GF-D8 (cell line): ENCODE measurements at regions not wholly inside any gene's neighbourhood (a gene's known extent, or its start where the extent isn't known, plus 50 kb on each side); places are given as distances from the start of the nearest gene placed in this dataset.

Experiments
- DNase-seq: peaks from one replicate; lab custom pipeline; 2025; lab: John Stamatoyannopoulos, UW

DNA sequence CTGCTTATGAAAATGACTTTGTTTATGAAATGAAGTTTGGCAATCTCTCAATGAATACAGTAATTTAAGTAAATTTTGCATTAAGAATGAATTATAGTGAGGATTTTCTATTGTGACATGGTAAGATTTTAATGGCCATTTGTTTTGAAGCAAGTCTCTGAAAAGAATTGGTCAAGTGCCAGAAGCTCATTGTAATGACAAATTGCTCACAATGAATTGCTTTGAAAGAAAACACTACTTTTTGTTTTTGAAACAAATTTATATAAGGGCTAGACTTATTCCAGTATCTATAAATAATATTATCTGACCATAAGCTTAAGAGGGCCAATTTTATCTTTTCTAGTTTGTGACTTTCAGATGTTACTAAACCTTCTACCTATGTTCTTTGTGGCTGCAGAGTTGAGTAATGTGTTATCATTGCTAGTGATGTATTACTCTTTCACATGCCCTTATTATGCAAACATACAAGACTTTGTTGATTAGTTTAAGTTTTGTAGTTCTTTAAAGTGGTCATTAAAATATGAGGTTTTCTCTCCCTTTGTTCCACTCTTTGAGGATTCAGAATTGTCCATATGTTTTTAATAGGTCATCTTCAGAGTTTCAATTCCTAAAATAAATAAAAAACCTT, 93.0 kb upstream of the ZNF608 start:
- no peak for DNase-seq

DNA sequence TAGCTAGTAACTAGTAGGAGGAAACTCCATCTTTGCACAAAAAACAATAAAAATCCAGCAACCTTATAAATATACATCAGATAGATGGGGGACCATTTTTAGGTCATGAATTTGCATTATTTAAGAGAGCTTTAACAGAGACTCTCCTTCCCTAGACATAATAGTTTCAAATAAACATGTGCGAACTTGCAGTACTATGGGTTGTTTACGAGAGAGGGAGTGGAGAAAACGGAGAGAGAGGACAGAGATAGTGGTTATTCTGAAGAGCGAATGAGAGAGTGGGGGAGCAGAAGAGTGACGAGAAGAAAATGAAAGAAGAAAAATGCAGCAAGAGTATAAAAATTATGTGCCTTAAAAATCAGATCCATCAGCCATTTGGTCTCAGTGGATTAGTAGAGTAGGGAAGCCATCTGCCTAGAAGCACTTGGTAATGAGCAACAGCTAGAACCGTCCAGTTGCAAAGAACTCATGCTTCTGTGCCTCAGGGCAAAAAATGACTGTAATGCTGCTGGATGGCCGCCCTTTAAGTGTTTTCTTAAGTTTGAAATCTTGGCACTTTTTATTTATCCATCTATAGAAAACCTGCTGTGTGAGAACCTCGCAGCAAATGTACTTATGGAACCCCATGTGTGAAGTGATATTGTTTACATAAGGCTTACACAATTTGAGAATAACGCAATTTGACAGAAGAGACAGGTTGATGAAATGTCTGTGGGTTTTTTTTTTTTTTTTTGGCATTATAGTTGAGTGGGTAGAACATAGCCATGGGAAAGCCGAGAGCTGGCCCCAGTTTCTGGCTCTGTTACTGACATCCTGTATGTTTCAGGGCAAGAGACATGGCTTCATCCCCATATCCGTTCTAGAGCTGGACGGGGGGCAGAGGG, 95.6 kb upstream of the ZNF608 start:
- no peak for DNase-seq

DNA sequence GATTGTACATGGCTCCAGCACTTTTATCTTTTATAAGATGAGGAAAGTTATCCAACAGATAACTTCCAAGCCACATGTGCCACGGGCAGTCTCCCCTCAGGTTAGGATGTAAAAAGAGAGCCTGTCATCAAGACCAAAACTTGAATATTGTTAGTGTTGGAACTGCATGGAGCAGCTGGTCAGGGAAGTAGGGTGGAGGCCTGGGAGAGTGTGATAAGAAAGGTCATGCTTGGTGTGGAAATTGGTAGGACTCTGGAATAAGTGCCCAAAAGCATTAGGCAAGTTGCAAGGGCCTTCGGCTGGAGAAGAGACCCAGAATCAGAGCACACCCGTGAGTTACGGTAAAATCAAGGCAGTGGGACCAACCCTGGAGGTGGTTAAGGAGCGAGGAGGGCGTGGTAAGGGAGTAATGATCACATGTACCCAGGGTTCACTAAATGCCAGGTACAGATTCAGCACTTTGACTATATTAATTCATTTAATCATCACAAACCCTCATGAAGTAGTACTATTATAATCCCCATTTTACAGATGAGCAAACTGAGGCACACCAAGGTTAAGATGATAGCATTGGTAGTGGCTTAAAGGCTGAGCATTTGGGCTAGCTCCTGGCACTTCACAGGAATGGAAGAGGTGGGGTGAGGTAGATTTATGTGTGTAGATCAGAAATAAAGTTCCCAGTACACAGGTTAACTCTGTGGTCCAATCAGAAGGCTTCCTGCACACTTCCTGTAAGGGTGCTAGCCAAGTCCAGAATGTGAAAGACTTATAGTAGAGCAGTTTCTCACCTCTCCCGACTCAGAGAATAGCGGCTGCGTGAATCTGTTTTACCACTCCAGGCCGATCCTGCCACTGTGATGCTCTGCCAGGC, 96.5 kb upstream of the ZNF608 start:
- no peak for DNase-seq

DNA sequence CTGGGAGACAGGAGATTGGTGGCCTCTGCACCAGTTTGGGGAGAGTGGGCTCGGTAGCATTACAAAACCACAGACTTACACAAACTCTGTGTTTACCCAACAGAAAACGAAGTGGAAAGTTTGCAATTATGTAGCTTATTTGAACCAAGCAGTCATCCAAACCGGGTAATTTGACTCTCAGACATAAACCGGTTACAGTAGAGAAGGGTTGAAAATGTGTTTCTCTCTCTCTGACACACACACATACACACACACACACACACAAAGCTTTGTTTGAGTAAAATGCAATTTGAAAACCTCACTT, 97.1 kb upstream of the ZNF608 start:
- no peak for DNase-seq

DNA sequence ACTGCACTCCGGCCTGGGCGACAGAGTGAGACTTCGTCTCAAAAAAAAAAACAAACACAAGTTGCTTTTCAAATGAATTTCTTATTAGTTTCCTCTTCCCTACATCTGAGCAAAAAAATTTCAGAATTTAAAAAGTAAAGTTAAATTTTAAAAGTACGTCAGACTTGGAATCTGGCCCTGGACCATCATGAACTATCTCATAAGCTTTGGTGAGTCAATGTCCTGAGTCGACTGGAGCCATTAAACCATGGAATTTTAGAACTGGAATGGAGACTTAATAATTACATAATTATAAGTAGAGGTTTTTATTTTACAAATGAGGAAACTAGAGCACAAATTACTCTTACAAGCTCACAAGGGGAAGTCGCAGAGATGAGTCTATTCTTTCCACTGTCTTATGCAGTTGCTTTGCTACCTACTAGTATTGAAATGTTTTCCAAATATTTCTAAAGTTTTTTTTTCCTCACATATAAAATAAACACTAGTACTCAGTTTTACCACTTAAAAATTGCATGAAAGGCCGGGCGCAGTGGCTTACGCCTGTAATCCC, 98.0 kb upstream of the ZNF608 start:
- no peak for DNase-seq

DNA sequence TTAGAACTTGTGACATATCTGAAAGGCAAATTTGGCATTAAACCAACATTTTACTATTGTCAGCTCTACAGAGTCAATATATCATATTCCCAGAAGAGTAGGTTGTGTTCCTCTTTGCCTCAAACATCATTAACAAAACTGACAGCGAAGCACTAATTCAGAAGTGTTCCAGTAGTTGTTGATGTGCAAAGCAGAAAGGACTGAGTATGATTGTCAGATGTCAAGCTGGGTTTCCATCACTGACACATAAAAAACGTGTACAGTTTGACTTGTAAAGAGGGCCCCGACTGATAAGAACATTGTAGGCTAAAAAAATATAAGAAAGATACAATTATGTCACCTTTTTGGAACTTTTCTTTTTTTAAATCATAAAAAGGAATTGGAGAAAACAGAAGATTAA, 101.5 kb upstream of the ZNF608 start:
- DNase-seq: no peak

DNA sequence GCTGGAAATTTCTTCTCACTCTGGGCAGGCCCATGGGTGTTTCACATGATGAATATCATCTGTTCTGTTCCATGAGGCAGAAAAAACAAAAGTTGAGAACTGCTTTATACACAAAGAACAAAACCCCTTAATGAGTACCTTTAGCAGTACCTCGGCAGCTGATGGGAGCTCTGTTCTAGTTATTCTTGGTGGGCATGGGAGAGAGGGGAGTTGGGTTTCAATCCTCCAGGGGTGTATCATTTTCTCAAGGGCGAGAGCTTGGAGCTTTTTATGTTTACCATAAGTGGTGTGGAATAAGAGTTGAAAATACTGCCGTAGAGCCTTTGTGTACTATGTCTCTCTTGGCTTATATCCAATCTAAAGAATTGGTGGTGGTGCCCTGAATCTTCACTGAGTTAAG, 103.3 kb upstream of the ZNF608 start:
- DNase-seq: no peak

DNA sequence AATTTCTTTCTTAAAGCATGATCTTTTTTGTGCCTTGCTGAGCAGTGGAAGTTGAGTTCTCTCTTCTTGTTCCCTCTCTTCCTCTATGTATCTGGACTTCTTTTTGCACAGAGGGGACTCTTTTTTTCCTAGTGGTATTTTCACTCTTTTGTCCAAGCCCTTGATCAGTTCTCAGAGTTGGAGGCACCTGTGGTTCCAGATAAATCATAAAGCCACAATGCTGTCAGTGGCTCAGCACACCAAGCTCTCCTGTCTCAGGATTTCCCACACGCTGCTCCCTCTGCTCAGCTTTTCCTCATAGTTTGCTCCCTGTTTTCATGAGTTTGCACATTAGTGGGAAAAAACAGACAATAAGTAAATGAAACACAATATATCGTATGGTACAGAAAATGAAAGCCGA, 110.3 kb upstream of the ZNF608 start:
- no peak for DNase-seq

DNA sequence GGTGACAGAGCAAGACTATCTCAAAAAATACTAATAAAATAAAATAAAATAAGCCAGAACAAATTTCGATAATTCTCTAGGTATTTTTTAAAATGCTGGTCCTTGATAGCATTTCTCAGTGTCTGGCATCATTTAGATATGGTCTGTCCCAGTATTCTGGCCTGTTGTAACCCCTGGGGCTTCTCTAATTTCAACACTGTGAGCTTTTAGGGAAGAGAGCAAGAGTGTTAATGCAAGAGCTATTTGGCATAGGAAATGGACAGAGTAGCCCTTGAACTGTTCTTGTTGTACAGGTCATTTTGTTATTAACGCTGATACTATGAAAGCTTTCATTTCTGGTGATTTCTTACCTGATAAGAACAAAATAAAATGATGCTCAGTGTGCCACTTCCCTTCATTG, 112.2 kb upstream of the ZNF608 start:
- DNase-seq: no peak

DNA sequence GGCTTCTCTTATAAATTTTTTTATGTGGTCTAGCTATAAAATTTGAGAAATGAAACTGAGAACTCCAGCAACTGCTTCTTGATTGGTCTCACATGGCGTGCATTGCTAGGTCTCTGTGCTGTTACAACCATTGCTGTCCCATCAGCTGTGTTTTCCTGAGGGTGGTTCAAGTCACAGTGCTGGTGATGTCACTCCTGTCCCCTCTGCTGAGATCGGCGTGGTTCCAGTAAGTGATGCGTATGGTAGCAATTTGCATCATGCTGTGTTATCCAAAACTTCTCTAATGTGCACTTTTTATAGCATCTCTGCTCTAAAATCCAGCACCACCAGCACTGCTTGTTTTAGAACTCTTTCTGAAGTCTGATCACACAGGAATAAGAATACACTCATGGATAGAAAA, 112.6 kb upstream of the ZNF608 start:
- no peak for DNase-seq

DNA sequence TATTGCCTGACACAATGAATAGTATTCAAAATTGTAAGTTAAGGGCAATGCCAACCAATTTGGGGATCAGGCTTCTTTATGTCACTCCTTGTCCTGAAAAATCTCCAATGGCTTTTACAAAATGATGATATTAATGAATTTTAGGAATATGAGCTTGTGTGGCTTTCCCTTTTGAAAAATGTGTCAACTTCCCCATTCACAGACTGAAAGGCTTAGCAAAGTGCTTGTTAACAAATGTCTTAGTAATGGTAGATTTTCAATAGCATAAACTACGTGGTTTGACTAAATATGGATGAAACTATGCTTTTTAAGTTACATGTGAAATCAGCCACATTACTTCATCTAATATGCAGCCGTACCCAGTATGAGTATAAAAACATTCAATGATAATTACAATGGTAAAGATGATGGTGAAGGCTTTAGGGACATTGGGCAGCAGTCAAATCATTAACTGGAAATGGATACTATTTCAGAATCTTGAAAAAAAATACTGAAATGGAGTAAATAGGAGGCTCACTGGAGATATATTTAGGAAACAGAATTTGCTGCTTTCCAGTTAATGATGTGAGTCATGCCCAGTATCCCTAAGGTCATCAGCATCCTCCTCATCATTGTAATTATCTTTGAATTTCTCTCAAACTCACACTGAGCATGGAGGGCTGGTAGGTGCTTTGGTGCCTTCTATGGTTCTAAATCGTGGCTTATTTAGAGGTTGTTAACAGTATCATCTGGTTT, 113.3 kb upstream of the ZNF608 start:
- DNase-seq: no peak

DNA sequence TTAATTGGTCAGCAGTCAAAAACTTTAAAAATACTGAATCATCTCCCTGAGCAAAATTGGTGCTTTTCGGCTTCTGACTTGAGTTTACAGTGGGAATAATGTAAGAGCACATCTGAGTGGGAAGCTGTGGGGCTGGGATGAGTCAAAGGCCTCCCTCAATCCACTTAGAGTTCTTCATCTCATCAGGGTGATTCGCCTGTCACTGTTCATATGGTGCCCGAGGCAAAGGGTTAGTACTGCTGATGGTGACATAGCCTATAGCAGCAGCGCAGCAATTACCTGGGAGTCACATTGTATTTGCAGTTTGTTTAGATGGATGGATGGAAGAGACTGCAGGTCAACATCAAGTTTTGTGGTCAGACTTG, 113.8 kb upstream of the ZNF608 start:
- no peak for DNase-seq

DNA sequence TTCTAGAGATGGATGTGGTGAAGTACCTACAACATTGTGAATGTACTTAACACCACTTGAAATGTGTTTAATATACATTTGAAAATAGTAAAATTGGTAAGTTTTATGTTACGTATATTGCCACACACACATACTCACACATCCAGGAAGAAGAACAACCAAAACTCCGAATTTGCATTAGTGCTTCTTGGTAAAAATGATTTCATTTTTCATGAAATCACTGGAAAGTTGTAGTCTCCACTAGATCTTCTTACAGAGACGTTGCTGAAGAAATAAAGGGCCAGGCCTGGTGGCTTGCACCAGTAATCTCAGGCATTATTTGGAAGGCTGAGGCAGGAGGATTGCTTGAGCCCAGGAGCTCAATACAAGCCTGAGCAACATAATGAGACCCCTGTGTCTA, 118.6 kb upstream of the ZNF608 start:
- no peak for DNase-seq

DNA sequence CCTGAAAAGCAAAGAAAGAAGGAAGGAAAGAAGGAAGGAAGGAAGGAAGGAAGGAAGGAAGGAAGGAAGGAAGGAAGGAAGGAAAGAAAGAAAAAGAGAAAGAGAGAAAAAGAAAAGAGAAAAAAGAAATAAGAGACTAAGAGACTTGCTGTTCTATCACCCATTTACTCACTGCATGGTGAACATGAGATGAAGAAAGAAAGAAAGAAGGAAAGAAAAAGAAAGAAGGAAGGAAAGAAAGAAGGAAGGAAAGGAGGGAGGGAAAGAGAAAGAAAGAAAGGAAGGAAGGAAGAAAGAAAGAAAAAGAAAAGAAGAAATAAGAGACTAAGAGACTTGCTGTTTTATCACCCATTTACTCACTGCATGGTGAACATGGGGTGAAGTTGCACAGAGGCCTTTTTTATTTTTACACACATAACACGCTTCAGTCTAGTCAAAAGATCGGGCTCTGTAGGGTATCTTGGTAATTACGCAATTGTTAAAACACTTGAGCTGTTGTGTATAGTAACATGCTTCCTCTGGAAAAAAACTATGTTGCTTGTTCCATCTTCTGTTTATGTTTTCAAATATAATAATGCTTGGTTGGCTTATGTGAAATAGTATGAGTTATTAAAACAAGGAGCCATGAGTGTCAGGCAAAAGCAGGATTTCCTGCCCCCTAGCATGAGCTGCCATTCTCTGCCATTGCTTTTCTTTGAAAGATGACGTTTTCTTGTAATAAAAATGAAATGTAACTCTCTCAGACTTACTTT, 119.3 kb upstream of the ZNF608 start:
- DNase-seq: no peak

DNA sequence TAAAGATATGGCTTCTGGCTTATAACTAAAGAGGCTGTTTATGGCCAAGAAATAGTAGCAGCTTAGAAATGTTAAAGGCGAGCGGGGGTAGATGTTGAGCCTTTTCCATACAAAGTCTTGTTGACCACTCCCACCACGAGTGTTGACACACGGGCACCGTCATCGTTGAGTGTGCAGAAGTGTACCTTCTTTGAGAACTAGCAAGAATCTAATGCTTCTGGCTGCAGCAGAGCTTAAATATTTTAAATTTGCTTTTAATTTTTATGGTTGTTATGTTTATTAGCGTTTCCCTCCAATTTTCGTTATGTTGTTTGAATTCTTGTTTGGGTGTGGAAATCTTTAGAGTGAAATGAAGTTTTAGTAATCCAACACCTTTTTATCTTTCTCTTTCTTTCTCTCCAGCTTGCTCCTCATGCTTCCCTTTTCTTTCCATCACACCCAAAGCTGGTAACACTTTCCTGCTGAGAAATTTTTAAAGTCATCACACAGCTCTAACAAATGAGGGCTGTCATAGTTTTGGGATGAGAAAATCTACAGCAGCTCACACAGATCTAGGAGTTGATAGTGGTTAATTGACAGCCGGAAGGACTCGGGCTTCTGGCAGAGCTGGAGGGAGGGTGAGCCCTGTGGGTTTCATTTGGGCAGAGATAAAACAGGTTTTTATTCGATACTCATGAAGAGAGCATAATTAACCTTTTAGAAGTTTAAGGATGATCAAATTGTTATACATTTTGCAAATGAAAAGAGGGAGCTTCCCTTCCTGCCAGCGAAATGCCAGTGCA, 120.1 kb upstream of the ZNF608 start:
- no peak for DNase-seq

DNA sequence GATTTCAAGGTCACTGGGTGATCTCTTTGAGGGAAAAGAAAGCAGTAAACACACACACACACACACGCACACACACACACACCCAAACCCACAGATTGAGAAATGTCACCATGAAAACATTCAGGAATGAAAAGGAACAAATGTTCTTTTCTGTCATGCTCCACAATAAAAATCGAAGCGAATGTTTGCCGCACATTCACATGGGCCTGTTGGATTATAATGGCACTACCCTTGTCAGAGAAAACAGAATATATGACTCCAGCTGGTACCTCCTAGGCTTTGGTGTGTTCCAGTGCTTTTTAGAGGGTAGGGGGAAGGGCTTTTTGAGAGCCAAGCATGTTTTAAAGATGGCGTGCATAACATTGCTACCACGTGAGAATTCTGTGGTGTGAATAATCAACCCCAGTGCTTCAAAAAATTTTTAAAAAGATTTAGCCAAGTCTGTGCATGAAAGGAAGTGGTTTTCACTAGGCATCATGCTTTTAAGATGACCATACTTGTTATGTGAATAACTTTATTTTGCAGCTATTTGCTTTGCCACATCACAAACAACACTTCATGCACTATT, 120.8 kb upstream of the ZNF608 start:
- no peak for DNase-seq

DNA sequence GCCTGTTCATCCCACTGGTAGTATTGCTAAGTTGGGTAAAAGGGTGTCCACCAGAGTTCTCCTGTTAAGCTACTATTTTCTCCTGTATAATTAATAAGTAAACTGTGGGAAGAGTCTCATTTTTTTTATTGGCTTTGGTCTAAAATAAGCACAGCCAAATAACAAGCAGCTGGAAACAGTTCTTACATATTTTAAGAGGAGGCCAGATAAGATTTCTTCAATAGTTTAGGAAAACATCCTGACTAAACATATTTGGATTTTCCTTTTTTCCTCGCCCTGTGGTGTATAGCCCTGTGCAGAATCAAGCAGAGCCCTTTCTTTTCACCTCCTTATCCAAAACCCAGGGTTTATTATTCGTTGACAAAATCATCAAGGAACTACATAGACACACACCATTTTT, 122.2 kb upstream of the ZNF608 start:
- DNase-seq: no peak

DNA sequence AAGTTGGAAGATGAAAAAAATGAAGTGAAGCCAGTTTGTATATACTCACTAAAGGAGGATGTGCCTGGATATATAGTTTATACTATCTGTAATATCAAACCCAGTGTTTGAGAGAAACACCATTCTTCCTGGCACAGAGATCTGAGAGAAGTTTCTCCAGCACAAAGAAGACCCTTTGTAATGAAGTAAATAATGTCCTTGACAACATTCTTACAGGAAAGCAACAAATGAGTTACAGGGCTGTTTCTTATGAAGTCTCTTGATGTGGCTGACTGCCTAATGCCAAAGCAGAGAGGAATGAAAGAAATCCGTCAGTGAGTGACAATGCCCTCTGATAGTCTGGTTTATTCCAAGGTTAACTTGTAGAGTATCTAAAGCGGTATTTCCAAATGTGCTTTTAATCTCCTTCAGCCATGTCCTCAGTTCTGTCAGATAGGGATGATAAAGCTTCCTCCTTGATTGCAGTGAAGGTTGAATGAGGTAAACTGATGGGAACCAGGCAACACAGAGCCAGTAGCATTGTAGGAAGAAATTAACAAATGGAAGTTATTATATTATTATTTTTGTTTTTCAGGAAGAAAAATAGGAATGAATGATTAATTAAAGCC, 123.1 kb upstream of the ZNF608 start:
- DNase-seq: no peak

DNA sequence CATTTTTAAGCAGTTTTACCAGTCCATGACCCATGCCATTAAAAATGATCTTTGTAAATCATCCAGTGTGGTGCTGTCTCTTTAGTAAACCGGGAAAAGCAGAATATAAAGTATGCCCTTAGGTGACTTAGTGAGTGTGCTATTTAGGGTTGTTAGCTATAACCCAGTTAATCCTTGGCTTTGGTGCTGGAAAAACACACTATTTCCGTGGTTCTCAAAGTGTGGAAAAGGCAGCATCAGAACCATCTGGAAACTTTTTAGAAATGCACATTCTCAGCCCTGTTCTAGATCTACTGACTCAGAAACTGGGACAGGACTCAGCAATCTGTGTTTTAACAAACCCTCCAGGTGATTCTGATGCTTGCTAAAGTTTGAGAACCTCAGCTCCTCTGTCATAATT, 123.6 kb upstream of the ZNF608 start:
- no peak for DNase-seq

DNA sequence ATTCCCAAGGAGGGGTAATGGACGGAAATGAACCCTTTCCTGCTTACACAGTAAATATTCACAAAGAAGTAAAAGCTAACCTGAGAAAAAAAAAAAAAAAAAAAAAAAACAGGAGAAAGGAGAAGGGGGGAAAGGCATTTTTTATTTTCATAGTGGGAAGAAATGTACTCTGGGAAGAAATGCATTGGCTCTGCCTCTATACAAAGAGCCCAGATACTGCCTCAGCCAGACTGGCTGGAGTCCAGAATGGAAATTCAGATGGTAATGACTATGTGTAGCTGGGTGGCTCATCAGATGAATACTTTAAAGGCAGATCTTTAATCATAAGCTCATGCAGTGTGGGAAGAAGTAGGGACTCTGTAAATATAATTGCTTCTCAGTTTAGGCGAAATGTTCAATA, 124.9 kb upstream of the ZNF608 start:
- DNase-seq: no peak
